VCaP (cell line): ENCODE measurements at regions not wholly inside any gene's neighbourhood (a gene's known extent, or its start where the extent isn't known, plus 50 kb on each side); places are given as distances from the start of the nearest gene placed in this dataset.

ENCODE experiments used
- H3K27ac ChIP-seq: fragments of 450-650 bp; 2 replicates; pipeline ENCODE4 v1.5.1; 2017
- CTCF ChIP-seq: fragments of 450-650 bp; conservative IDR thresholded peaks from 2 replicates; pipeline ENCODE4 v1.5.1; 2017; ENCODE audit warnings: mild to moderate bottlenecking, moderate library complexity

- no peak overlapping the region for H3K27ac ChIP-seq
- no peak for TF ChIP-seq CTCF
These were observed 139.6 kb upstream of the WDR1 start for GRCh38 chr4:10256203-10256602.

- no peak for TF ChIP-seq CTCF
- H3K27ac ChIP-seq: no peak overlapping the region
These were observed 137.2 kb upstream of the WDR1 start for GRCh38 chr4:10253765-10254164.

- H3K27ac ChIP-seq: no peak overlapping the region
- no peak for TF ChIP-seq CTCF
These were observed 129.2 kb upstream of the WDR1 start for GRCh38 chr4:10245751-10246150.

- no peak for TF ChIP-seq CTCF
- no peak overlapping the region for H3K27ac ChIP-seq
These were observed 127.3 kb upstream of the WDR1 start for GRCh38 chr4:10243856-10244255.

GRCh38 chr4:10240691-10241090, 124.1 kb upstream of the WDR1 start:
- no peak for TF ChIP-seq CTCF

GRCh38 chr4:10239982-10240654, 123.5 kb upstream of the WDR1 start:
- no peak overlapping the region for H3K27ac ChIP-seq
- no peak for TF ChIP-seq CTCF

More at GRCh38 chr4:10240691-10241090, 124.1 kb upstream of the WDR1 start:
- no peak overlapping the region for H3K27ac ChIP-seq

GRCh38 chr4:10237131-10237530, 120.5 kb upstream of the WDR1 start:
- H3K27ac ChIP-seq: no peak overlapping the region
- TF ChIP-seq CTCF: no peak
